NCI-H526 (cell line): ENCODE measurements at regions not wholly inside any gene's neighbourhood (a gene's known extent, or its start where the extent isn't known, plus 50 kb on each side); places are given as distances from the start of the nearest gene placed in this dataset.
"Not testable (repeated sequence)": the region's sequence is repeated elsewhere in the genome, so short reads cannot be mapped to it uniquely, and the experiment has no call there.

ENCODE experiments used
- DNase-seq, 2 experiments: peaks; one replicate each; lab custom pipeline; 2025; lab: John Stamatoyannopoulos, UW

DNA sequence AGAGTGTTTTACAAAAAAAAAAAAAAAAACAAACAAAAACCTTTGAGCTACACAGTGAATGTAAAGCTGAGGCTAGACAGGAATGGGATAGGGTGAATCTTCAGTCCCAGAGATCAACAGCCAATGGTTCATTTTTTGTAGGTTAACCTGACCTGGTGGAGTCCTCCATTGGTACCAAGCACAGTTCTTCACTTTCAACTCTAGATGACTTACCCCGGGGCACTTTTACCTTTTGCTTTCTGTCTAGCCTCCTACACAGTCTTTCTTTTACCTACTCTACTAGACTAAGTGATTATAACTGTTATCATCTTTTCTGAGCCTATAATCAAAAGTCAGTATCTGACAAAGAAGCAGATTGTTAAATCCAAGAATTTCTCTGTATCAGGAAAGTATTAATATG lies 50.9 kb downstream of the ANXA2R start:
- no peak for DNase-seq

DNA sequence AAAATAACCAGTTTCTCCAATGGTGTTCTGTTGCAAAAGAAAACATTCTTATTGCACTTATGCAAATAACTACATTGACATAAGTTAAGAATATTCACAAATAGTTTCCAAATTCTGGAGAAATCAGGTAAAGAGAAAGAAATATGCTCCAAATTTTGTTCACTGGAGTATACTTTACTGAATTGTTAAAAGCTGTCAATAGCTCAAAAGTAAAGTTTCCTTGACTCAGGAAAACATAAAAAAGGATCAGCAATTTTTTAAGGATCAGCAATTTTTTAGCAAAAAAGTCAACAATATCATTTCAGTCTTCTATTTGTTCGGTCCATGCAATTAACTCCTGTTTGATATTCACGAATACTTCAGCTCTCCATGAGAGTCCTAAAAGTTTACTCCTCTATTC lies 51.6 kb downstream of the ANXA2R start:
- no peak for DNase-seq

DNA sequence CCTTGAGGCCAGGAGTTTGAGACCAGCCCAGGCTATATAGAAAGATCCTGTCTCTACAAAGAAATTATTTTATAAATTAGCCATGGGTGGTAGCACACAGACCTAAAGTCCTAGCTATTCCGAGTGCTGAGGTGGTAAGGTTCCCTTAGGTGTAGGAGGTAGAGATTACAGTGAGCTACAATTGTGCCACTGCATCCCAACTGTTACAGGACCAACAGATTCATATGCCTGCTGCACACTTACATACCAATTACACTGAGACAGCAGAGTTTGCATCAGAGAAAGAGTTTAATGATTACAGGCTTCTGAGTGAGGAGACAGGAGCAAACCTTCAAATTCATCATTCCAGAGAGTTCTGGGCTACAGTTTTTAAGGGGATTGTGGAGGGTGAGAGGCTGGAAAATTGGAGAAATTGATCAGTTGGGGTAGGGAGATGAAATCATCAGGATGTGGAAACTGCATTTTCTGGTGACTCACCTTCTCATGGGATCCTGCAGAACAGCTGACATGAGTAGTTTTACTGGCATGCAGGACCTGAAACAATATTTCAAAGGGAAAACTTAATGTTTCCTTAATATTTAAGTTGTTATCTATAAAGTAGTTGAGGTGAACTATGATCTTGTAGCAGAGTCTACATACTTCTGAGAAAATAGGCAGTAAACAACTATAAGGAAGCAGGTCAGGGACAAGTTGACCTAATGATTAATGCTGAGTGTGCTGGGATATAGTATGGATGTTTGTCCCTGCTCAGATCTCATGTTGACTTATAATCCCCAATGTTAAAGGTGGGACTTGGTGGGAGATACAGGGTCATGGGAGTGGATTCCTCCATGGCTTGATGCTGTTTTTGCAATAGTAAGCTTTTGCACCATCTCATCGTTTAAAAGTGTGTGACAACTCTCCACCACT lies 54.7 kb downstream of the ANXA2R start:
- DNase-seq, result no peak

DNA sequence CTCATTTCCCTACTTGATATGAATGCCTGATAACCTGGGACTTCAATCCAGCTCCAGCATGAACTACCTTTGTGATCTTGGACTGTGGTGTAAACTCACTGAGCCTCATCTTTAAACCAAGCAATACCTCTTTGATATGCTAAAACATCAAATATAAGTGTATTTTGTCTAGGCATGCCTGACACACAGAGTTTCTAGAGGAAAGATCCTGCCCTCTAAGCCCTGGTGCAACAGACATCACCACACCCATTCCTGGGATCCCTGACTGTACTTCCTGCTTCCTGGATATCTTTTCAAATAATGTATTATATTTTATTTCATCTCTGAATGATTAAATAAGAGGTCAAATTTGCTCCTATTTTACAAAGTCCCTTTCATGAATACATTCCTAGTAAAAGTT lies 55.8 kb downstream of the ANXA2R start:
- DNase-seq, result no peak

DNA sequence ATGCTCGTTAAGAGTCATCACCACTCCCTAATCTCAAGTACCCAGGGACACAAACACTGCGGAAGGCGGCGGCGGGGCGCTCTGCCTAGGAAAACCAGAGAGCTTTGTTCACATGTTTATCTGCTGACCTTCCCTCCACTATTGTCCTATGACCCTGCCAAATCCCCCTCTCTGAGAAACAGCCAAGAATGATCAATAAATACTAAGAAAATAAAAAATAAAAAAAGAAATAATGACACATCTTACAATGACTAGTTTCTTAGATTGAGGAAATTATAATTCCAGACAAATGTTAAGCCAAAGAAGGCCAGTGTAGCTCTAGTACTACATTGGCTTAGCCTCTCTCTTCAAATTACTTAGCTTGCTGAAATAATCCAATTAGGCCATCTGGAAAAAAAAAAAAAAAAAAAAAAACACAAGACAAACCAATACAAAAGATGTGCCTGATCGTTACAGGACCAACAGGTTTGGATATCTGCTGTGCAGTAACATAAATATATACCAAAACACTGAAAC lies 58.0 kb downstream of the ANXA2R start:
- DNase-seq, result no peak

DNA sequence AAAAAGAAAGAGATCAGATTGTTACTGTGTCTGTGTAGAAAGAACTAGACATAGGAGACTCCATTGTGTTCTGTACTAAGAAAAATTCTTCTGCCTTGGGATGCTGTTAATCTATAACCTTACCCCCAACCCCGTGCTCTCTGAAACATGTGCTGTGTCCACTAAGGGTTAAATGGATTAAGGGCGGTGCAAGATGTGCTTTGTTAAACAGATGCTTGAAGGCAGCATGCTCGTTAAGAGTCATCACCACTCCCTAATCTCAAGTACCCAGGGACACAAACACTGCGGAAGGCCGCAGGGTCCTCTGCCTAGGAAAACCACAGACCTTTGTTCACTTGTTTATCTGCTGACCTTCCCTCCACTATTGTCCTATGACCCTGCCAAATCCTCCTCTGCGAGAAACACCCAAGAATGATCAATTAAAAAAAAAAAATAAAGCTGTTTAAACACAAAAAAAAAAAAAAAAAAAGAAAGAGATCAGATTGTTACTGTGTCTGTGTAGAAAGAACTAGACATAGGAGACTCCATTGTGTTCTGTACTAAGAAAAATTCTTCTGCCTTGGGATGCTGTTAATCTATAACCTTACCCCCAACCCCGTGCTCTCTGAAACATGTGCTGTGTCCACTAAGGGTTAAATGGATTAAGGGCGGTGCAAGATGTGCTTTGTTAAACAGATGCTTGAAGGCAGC lies 58.6 kb downstream of the ANXA2R start:
- not testable (repeated sequence) for DNase-seq

DNA sequence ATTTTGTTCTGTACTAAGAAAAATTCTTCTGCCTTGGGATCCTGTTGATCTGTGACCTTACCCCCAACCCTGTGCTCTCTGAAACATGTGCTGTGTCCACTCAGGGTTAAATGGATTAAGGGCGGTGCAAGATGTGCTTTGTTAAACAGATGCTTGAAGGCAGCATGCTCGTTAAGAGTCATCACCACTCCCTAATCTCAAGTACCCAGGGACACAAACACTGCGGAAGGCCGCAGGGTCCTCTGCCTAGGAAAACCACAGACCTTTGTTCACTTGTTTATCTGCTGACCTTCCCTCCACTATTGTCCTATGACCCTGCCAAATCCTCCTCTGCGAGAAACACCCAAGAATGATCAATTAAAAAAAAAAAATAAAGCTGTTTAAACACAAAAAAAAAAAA lies 59.1 kb downstream of the ANXA2R start:
- not testable (repeated sequence) for DNase-seq

DNA sequence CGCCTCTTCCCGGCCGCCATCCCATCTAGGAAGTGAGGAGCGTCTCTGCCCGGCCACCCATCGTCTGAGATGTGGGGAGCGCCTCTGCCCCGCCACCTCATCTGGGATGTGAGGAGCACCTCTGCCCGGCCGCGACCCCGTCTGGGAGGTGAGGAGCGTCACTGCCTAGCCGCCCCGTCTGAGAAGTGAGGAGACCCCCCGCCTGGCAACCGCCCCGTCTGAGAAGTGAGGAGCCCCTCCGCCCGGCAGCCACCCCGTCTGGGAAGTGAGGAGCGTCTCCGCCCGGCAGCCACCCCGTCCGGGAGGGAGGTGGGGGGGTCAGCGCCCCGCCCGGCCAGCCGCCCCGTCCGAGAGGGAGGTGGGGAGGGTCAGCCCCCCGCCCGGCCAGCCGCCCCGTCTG lies 59.7 kb downstream of the ANXA2R start:
- not testable (repeated sequence) for DNase-seq

DNA sequence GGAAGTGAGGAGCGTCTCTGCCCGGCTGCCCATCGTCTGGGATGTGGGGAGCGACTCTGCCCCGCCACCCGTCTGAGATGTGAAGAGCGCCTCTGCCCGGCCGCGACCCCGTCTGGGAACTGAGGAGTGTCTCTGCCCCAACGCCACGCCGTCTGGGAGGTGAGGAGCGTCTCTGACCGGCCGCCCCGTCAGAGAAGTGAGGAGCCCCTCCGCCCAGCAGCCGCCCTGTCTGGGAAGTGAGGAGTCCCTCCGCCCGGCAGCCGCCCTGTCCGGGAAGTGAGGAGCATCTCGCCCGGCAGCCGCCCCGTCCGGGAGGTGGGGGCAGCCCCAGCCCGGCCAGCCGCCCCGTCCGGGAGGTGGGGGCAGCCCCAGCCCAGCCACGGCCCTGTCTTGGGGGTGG lies 60.9 kb downstream of the ANXA2R start:
- not testable (repeated sequence) for DNase-seq

DNA sequence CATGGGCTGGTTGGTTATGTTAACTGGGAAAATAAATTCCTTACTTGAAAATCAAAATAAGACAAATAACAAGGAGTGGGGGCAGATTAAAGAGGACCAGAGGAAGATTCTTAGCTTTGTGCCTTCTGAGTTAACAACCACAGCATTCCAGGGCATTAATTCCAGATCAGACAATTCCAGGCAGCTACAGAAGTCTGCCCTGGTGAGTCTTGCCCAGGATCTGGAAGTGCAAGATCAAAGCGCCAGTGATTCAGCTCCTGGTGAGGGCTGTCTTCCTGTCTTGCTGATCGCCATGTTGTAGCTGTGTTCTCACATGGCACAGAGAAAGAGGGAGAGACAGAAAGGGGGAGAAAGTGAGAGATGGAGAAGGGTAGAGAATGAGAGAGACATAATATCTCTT lies 65.6 kb downstream of the ANXA2R start:
- no peak for DNase-seq

DNA sequence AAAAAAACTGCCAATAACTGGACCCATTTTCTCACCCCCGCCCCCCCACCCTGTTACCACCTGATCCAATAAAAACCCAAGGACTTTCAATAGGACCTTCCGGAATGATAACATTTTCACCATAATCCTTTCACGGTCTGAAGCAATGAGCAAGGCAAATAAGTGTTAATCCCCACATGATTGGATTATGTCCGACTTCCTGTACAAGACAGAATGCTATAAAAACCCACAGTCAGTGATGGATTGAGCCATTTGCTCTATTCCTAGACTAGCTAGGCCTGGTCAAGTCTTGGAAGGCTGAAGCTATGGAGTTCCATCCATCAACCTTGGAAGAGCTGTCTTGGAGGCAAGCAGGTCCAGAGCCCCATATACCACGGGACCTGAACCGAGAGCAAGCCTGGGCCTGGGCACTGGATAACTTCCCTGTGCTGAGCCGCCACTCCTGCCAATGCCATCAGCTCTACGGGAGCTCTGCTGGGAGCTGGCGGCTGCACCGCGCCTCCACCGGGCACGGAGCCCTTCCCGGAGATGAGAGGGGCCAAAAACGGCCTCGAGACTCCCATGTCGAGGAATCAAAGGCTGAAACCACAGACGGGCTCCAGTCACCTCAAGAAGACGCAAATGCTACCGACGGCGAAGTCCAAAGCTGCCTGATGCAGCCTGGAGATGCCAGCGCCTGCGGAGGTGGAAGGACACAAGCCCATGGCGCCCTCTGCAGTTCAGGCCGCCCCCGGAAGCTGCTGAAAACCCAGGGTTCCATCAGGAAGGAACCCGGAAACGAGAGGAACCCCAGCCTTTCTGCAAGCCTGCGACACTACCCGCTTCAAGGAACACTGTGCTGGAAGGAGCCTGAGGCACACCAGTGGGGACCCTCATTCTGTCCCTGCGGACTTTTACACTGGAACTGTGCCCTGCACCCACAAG lies 69.2 kb downstream of the ANXA2R start:
- DNase-seq, result peak in 1 of 2 experiments; percentile 15

DNA sequence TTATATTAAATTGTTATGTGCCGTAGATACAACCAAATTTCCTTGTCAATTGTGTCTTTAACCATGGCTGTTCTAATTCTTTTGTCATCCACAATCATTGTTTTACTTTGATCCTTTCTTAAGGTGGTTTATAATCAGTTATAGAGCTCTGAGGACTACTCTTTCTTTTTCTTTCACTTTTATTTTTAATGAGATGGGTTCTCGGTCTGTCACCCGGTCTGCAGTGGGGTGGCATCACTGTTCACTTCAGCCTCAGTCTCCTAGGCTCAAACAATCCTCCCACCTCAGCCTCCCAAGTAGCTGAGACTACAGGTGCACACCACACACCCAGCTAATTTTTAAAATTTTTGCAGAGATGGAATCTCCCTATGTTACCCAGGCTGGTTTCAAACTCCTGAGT lies 74.2 kb downstream of the ANXA2R start:
- DNase-seq, result no peak

DNA sequence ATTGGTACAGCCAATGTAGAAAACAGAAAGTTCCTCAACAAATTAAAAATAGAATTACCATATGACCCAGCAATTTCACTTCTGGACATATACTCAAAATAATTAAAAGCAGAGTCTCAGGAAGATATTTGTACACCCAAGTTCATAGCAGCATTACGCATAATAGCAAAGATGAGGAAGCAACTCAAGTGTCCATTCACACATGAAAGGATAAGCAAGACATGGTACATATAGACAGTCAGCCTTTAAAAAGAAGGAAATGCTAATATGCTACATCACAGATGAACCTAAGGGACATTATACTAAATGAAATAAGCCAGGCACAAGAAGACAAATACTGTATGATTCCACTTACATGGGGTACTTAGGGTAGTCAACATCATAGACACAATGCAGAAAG lies 76.7 kb downstream of the ANXA2R start:
- DNase-seq, result no peak

DNA sequence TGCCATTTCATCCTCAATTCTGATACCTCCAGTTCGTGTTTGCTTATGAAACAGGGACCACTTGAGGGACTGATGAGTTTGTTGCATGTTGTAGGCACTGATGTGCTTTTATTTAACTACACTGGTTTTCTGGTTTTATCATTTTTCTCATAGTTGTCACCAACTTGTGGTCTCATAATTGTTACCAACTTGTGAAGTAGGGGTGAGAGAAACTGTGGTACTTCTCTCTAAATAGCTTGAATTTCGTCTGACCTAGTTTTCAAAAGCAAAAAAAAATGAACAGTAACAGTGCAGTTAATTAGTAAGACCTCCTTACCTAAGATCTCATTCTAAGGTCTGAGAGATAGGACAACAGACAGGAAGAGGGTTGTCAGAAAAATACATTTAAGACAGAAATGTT lies 78.0 kb downstream of the ANXA2R start:
- no peak for DNase-seq

DNA sequence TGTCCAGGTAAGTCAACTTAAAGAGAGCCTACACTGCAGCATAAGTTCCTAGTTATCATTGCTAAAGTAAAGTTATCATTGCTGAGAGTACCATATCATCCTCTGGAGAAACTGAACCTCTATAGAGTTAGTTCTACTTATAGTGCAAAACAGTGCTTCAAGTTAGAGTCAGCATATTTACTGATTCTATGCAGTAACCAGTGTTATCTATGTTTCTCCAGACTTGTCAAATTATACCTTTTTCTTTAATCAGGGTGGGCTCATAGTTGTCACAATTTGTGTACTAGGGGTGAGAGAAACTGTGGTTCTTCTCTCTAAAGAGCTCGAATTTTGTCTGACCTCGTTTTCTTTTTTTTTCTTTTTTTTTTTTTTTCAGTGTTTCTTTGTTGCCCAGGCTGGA lies 79.6 kb downstream of the ANXA2R start:
- DNase-seq, result no peak

DNA sequence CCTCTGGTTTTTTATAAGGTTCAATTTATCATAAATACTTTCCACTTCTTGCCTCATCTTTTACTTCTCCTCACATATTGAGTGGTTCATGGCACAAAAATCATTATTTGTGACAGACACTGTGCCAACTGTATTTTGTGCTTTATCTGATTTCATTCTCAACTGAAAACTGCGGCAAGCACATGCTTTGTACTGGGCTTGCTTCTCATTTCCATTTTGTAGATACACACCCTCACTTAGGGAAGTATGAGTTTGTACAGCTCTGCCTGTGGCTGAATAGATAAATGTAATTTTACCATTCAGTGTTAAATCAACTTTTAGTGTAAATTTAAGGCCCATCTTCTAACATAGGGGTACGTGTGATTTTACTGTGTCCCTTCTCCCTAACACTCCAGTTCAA lies 83.6 kb downstream of the ANXA2R start:
- no peak for DNase-seq

DNA sequence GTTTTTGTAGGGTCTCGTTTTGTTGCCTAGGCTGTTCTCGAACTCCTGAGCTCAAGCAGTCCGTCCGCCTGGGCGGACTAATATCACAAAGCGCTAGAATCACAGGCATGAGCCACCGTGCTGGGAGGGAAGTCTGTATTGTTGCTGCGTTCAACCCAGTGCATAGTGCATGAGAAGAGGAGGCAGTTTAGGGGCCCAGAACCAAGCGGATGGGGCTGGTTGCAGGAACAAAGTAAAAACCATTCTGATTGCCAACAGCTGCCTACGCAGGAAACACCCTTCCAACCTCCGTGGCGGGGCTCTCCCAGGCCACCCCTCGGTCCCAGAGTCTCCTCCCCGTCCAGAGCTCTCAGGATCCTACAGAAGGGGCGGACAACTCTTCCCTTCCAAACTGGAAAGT lies 87.1 kb downstream of the ANXA2R start:
- no peak for DNase-seq

DNA sequence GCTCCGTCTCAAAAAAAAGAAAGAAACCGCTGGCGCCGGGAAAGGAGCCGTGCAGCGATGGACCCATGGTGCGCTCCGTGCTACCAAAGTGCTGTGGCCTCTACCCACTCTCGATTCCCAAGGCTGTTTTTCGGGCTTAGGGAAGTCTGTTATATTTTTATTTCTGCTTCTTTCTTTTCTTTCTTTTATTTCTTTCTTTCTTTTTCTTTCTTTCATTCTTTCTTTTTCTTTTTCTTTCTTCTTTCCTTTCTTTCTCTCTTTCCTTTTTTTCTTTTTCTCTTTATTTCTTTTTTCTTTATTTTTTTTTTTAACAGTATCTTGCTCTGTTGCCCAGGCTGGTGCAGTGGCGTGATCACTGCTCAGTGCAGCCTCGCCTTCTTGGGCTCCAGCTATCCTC lies 87.5 kb downstream of the ANXA2R start:
- peak in 1 of 2 experiments; percentile 48 for DNase-seq

DNA sequence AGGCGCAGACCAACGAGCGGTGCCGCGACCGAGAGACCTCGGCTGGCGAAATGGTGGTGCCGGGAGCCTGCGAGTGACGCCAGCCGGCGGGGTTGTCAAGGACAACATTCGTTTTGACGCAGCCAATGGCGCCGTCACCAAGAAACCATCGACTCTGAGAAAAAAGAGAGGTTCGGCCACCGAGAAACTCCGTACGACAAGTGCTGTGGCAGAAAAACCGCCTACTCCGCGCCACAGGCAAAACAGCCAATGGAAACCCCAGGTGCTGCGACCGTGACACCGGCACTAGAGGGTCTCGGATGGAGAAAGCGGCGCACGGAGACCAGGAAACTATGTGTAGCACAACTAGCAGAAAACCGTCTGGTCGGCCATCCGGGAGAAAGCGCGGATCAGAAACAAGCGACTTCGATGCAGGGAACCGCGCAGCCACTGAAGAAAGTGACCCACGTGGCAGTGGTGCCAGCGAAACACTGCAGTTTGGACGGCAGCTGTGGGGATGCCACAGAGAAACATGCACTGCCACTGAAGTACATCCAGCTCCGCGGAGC lies 88.8 kb downstream of the ANXA2R start:
- peak; percentile 51 to 91 for DNase-seq

DNA sequence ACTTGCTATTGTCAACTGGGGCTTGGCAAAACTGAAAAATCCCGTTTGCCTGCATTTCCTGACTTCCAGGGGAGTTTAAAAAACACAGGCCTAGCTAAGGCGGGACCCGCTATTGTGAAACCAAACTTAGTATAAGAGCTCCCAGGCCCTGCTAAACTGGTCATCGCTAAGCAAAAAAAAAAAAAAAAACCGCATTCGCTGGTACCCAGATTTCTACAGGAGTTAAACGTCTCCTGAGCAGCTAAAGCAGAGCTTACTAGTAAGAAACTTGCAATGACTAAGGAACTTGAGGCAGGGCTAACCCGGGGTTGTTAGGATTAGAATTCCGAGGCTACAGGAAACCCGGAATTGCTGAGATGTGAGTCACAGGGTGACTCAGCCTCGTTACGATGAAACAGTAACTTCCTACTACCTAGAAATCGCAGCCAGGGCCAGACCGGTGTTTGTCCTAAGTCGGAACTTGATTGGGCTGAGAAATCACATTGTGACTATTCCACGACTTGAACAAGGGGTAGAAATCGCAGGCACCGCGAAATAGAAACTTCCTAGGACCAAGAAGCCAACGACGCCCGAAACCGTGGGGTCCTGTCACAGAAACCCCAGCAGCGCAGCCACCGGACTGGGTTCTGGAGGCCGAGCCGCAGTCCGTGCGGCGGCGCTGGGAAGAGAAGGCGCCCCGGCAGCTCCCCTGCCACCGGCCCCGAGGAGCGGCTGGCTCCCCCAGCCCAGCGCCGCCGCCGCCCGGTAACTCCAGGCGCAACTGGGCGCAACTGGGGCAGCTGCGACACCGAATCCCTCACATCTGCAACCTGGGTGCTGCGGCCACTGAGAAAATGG lies 89.4 kb downstream of the ANXA2R start:
- DNase-seq, result peak; percentile 43 to 89

DNA sequence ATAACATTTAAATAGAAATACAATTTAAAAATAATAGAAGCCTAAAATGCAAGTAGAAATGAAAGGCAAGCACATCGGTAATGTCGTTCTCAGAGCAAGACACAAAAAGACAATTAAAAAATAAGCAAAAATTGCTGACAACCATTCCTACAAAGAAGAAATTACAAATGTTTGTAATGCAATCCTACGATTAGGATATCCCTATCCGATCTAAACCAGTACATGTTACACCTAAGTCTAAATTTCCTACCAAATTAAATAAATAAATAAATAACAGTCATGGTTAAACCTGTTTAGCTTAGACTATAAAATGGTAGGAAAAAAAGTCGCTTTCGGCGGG lies 90.0 kb downstream of the ANXA2R start:
- no peak for DNase-seq
